ENCODE measurements at regions not wholly inside any gene's neighbourhood (a gene's known extent, or its start where the extent isn't known, plus 50 kb on each side); places are given as distances from the start of the nearest gene placed in this dataset.
"Not testable (repeated sequence)": the region's sequence is repeated elsewhere in the genome, so short reads cannot be mapped to it uniquely, and the experiment has no call there.

DNA sequence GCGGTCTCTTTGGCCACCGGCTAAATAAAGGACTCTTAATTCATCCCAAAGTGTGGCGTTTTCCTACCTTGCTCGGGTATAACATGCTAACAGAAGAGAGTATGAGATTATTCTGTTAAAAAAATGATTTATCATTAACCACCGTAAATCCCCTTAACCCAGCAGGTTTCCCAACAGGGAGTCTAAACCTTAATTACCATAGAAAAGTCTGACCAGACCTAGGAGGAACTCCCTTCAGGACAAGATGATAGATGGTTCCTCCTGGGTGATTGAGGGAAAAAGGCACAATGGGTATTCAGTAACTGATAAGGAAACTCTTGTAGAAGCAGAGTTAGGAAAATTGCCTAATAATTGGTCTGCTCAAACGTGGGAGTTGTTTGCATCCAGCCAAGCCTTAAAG is 193.7 kb downstream of the ZNF737 start:
- Histone ChIP-seq H3K9me3 (ENCODE audit: low read length) (no peaks in the 10 kb centered on the region), H3K27ac (ENCODE audit: low read depth, low read length) (no peak overlapping the region), H3K4me3 (ENCODE audit: low read depth in 1 of 2, low read length in 2 of 2) (no peak overlapping the region), H3K27me3 (ENCODE audit: control insufficient read depth in 1 of 2, insufficient read depth in 2 of 2, low read length in 2 of 2) (no peaks in the 10 kb centered on the region), H3K4me1 (ENCODE audit: insufficient read depth, low read length) (no peaks in the 10 kb centered on the region), H3K36me3 (ENCODE audit: insufficient read depth, low read length) (no peaks in the 10 kb centered on the region), H3K9ac (ENCODE audit: low read length) (no peak overlapping the region)

DNA sequence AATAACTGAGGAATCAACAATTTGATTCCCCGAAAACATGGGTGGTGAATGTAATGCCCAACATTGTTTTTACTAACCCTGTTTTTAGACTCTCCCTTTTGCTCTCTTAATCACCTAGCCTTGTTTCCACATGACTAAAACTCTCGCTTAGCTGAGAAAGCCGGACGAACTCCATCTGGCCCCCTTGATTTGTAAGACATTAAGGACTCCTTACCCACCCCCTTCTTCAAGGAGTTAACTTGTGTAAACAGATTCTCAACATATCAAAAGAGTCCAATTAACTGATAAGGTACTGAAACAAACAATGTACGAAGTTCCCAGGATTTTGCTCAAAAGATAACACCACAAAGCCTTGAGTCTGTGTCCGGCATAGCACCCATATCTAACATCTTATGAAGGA is 194.3 kb downstream of the ZNF737 start:
- not testable (repeated sequence) for H3K4me1 ChIP-seq (ENCODE audit: insufficient read depth, low read length); H3K9me3 ChIP-seq (ENCODE audit: low read length); H3K9ac ChIP-seq (ENCODE audit: low read length)

DNA sequence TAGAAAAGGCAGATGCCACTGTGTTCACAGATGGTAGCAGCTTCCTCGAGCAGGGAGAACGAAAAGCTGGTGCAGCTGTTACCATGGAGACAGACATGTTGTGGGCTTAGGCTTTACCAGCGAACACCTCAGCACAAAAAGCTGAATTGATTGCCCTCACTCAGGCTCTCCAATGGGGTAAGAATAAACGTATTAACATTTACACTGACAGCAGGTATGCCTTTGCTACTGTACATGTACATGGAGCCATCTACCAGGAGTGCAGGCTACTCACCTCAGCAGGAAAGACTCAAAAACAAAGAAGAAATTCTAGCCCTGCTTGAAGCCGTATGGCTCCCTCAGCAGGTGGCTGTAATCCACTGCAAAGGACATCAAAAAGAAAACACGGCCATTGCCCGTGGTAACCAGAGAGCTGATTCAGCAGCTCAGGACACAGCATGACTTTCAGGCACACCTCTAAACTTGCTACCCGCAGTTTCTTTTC is 197.7 kb downstream of the ZNF737 start:
- Histone ChIP-seq H3K27ac (ENCODE audit: low read depth, low read length) (no peak overlapping the region), H3K9me3 (ENCODE audit: low read length) (no peaks in the 10 kb centered on the region), H3K36me3 (ENCODE audit: insufficient read depth, low read length) (no peaks in the 10 kb centered on the region), H3K9ac (ENCODE audit: low read length) (no peak overlapping the region), H3K4me3 (ENCODE audit: low read depth in 1 of 2, low read length in 2 of 2) (no peak overlapping the region), H3K27me3 (ENCODE audit: control insufficient read depth in 1 of 2, insufficient read depth in 2 of 2, low read length in 2 of 2) (no peaks in the 10 kb centered on the region), H3K4me1 (ENCODE audit: insufficient read depth, low read length) (peaks cover 9% of the 10 kb centered on the region)

More for the DNA sequence above, 194.3 kb downstream of the ZNF737 start:
- H3K27me3 ChIP-seq (ENCODE audit: control insufficient read depth in 1 of 2, insufficient read depth in 2 of 2, low read length in 2 of 2); H3K36me3 ChIP-seq (ENCODE audit: insufficient read depth, low read length); H3K4me3 ChIP-seq (ENCODE audit: low read depth in 1 of 2, low read length in 2 of 2); H3K27ac ChIP-seq (ENCODE audit: low read depth, low read length): not testable (repeated sequence)

DNA sequence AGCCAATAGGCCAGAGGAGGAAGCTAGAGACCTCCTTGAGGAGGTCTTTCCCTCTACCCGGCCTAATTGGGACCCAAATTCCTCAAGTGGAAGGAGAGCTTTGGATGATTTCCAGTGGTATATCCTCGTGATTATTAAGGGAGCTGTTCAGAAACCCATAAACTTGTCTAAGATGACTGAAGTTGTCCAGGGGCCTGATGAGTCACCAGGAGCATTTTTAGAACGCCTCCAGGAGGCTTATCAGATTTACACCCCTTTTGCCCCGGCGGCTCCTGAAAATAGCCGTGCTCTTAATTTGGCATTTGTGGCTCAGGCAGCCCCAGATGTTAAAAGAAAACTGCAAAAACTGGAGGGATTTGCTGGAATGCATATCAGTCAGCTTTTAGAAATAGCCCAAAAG is 198.1 kb downstream of the ZNF486 start:
- Histone ChIP-seq H3K36me3 (ENCODE audit: insufficient read depth, low read length) (no peaks in the 10 kb centered on the region), H3K27ac (ENCODE audit: low read depth, low read length) (no peak overlapping the region), H3K4me1 (ENCODE audit: insufficient read depth, low read length) (peaks cover 9% of the 10 kb centered on the region), H3K9ac (ENCODE audit: low read length) (no peak overlapping the region), H3K4me3 (ENCODE audit: low read depth in 1 of 2, low read length in 2 of 2) (no peak overlapping the region), H3K27me3 (ENCODE audit: control insufficient read depth in 1 of 2, insufficient read depth in 2 of 2, low read length in 2 of 2) (no peaks in the 10 kb centered on the region), H3K9me3 (ENCODE audit: low read length) (no peaks in the 10 kb centered on the region)

DNA sequence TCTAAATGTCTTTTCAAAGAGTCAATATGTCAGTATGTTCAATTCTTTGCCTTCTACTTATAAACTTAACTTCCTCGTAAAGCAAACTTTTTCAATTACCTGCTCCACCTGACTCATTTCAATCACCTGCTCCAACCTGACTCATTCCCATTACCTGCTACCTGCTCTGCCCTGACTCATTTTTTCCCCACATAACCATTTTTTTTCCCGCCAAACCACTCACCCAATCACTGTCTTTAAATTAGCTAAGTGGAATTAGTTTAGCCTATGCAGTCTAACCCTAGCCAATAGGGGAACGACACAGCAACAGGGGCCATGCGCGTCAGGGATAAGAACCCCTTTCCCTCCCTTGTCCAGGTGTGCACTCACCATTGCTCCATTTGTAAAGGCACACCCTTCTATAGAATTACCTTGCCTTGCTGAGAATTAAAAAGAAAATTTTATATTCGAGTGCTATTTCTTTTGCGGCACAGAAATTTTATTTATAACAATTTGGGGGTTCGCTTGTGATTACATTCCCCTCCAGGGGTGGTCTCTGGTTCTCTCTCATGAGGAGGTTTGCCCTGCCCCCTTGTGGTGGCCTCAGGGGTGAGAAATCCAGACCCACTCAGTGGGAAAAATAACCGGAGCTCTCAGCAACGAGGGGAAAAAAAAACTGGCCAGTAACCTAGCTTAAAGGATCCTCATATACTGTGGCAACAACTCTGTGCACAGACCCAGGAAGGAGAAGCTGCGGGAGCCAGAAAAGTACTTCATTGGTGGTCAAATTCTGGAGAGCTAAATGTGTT is 193.1 kb downstream of the ZNF486 start:
- H3K9me3 ChIP-seq (ENCODE audit: low read length), result no peaks in the 10 kb centered on the region
- H3K27me3 ChIP-seq (ENCODE audit: control insufficient read depth in 1 of 2, insufficient read depth in 2 of 2, low read length in 2 of 2), result no peaks in the 10 kb centered on the region
- H3K4me1 ChIP-seq (ENCODE audit: insufficient read depth, low read length), result no peaks in the 10 kb centered on the region
- H3K36me3 ChIP-seq (ENCODE audit: insufficient read depth, low read length), result no peaks in the 10 kb centered on the region
- no peak overlapping the region for H3K27ac ChIP-seq (ENCODE audit: low read depth, low read length)
- no peak overlapping the region for H3K4me3 ChIP-seq (ENCODE audit: low read depth in 1 of 2, low read length in 2 of 2)
- no peak overlapping the region for H3K9ac ChIP-seq (ENCODE audit: low read length)

DNA sequence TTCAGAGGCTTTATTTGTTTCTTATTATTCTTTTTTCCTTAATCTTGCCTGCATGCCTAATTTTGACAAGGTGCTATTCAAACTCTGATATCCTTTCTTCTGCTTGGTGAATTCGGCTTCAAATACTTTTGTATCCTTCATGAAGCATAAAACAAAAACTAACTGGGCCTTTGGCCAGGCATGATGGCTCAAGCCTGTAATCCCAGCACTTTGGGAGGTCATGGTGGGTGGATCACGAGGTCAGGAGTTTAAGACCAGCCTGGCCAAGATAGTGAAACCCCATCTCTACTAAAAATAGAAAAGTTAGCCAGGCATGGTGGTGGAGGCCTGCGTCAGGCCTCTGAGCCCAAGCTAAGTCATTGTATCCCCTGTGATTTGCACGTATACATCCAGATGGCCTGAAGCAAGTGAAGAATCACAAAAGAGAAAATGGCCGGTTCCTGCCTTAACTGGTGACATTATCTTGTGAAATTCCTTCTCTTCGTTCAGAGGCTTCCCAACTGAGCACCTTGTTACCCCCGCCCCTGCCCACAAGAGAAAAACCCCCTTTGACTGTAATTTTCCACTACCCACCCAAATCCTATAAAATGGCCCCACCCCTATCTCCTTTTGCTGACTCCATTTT is 191.9 kb downstream of the ZNF486 start:
- not testable (repeated sequence) for H3K9ac ChIP-seq (ENCODE audit: low read length); H3K27ac ChIP-seq (ENCODE audit: low read depth, low read length); H3K27me3 ChIP-seq (ENCODE audit: control insufficient read depth in 1 of 2, insufficient read depth in 2 of 2, low read length in 2 of 2); H3K9me3 ChIP-seq (ENCODE audit: low read length); H3K4me3 ChIP-seq (ENCODE audit: low read depth in 1 of 2, low read length in 2 of 2); H3K4me1 ChIP-seq (ENCODE audit: insufficient read depth, low read length); H3K36me3 ChIP-seq (ENCODE audit: insufficient read depth, low read length)

DNA sequence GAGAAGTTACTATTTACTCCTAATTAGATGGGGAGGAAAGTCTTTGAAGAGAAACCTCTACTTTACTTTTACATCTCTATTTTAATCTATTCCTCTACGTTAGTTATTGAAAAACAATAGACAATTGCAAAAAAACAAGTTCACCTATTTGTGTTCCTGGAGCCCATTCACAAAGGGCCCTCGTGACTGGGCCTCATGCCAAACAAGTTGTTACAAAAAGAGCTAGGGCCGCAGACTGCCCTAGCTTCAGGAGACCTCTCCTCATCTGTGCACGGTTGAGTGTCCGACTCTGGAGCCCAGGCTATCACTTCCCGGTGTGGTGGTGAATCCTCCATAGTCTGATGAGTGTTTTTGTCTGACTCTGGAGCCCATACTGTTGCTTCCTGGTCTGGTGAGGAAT is 190.9 kb downstream of the ZNF486 start:
- no peaks in the 10 kb centered on the region for H3K9me3 ChIP-seq (ENCODE audit: low read length)
- no peak overlapping the region for H3K27ac ChIP-seq (ENCODE audit: low read depth, low read length)

DNA sequence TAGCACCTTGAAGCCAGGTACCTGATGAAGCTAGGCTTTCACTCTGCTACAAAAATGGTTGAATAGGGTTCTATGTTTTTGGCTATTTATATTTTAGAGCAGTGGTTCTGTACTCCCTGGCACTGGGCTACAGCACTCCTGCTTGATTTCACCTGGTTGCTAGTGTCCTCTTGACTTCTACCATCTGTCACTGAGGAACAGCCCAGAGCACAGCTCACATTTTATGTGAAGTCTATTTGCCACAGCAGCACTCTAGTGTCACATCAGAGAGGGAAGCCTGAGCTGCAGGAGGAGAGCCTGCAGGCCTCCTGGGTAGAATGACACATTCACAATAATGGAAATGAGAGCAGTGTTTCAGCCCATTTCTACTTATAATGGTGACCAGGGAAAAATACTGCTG is 184.2 kb downstream of the ZNF486 start:
- no peak overlapping the region for H3K9ac ChIP-seq (ENCODE audit: low read length)
- no peaks in the 10 kb centered on the region for H3K9me3 ChIP-seq (ENCODE audit: low read length)
- H3K27ac ChIP-seq (ENCODE audit: low read depth, low read length), result no peak overlapping the region
- no peaks in the 10 kb centered on the region for H3K4me1 ChIP-seq (ENCODE audit: insufficient read depth, low read length)
- H3K36me3 ChIP-seq (ENCODE audit: insufficient read depth, low read length), result no peaks in the 10 kb centered on the region
- H3K4me3 ChIP-seq (ENCODE audit: low read depth in 1 of 2, low read length in 2 of 2), result no peak overlapping the region
- H3K27me3 ChIP-seq (ENCODE audit: control insufficient read depth in 1 of 2, insufficient read depth in 2 of 2, low read length in 2 of 2), result no peaks in the 10 kb centered on the region

More for the DNA sequence above, 190.9 kb downstream of the ZNF486 start:
- Histone ChIP-seq H3K27me3 (ENCODE audit: control insufficient read depth in 1 of 2, insufficient read depth in 2 of 2, low read length in 2 of 2) (no peaks in the 10 kb centered on the region), H3K9ac (ENCODE audit: low read length) (no peak overlapping the region), H3K4me1 (ENCODE audit: insufficient read depth, low read length) (no peaks in the 10 kb centered on the region), H3K36me3 (ENCODE audit: insufficient read depth, low read length) (no peaks in the 10 kb centered on the region), H3K4me3 (ENCODE audit: low read depth in 1 of 2, low read length in 2 of 2) (no peak overlapping the region)

DNA sequence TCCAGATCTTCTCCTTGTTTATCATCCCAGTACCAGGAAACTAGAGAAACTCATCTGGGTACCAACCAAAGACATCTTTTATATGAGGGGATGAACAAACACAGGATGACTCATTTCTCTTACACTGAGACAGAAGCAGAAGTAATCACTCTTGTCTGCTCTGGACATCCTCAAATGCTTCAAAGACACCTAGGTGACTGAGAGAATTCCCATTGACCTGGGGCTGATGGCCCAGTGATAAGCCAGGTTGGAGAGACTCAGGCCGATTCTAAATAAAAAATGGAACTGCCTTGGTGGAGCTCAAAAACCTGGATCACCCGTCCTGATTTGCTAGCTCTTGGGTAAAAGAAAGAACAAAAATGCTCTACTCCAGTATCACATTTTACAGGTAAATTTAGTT is 182.2 kb downstream of the ZNF486 start:
- no peaks in the 10 kb centered on the region for H3K27me3 ChIP-seq (ENCODE audit: control insufficient read depth in 1 of 2, insufficient read depth in 2 of 2, low read length in 2 of 2)
- H3K9me3 ChIP-seq (ENCODE audit: low read length), result no peaks in the 10 kb centered on the region
- no peak overlapping the region for H3K4me3 ChIP-seq (ENCODE audit: low read depth in 1 of 2, low read length in 2 of 2)
- no peak overlapping the region for H3K9ac ChIP-seq (ENCODE audit: low read length)
- no peaks in the 10 kb centered on the region for H3K36me3 ChIP-seq (ENCODE audit: insufficient read depth, low read length)
- H3K4me1 ChIP-seq (ENCODE audit: insufficient read depth, low read length), result no peaks in the 10 kb centered on the region
- no peak overlapping the region for H3K27ac ChIP-seq (ENCODE audit: low read depth, low read length)

DNA sequence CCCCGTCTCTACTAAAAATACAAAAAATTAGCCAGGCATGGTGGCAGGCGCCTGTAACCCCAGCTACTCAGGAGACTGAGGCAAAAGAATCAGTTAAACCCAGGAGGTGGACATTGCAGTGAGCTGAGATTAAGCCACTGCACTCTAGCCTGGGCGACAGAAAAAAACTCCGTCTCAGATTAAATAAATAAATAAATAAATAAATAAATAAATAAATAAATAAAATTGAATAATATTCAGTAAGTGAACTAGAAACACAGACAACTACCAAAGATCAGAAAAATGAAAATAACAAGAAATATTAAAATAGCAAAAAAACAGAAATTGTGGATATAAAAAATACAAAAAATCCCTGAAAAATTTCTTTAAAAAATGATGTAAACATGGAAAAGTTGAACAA is 172.4 kb downstream of the ZNF486 start:
- no peak overlapping the region for H3K27ac ChIP-seq (ENCODE audit: low read depth, low read length)
- no peak overlapping the region for H3K4me3 ChIP-seq (ENCODE audit: low read depth in 1 of 2, low read length in 2 of 2)
- H3K27me3 ChIP-seq (ENCODE audit: control insufficient read depth in 1 of 2, insufficient read depth in 2 of 2, low read length in 2 of 2), result no peaks in the 10 kb centered on the region
- no peak overlapping the region for H3K9ac ChIP-seq (ENCODE audit: low read length)
- H3K36me3 ChIP-seq (ENCODE audit: insufficient read depth, low read length), result no peaks in the 10 kb centered on the region
- no peaks in the 10 kb centered on the region for H3K9me3 ChIP-seq (ENCODE audit: low read length)
- no peaks in the 10 kb centered on the region for H3K4me1 ChIP-seq (ENCODE audit: insufficient read depth, low read length)

DNA sequence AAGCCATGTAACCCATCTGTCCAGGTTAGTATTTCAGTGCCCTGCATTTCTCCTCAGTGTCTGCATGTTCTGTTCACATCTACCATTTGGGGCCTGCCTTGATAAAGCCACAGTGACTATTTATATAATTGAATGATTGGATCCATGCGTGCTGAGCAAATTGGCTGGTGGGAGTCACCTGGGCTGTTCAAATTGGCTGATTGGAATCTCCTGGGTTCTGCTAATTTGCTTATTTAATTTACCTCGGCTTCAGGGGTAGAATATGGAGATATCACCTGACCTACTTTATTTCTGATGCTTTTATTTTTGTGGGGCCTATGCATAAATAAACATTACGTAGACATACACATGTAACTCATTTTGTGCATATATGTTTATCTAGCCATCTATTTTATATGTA is 167.7 kb downstream of the ZNF486 start:
- Histone ChIP-seq H3K4me1 (ENCODE audit: insufficient read depth, low read length) (no peaks in the 10 kb centered on the region), H3K9me3 (ENCODE audit: low read length) (no peaks in the 10 kb centered on the region), H3K27ac (ENCODE audit: low read depth, low read length) (no peak overlapping the region), H3K27me3 (ENCODE audit: control insufficient read depth in 1 of 2, insufficient read depth in 2 of 2, low read length in 2 of 2) (no peaks in the 10 kb centered on the region), H3K36me3 (ENCODE audit: insufficient read depth, low read length) (no peaks in the 10 kb centered on the region), H3K4me3 (ENCODE audit: low read depth in 1 of 2, low read length in 2 of 2) (no peak overlapping the region), H3K9ac (ENCODE audit: low read length) (no peak overlapping the region)

DNA sequence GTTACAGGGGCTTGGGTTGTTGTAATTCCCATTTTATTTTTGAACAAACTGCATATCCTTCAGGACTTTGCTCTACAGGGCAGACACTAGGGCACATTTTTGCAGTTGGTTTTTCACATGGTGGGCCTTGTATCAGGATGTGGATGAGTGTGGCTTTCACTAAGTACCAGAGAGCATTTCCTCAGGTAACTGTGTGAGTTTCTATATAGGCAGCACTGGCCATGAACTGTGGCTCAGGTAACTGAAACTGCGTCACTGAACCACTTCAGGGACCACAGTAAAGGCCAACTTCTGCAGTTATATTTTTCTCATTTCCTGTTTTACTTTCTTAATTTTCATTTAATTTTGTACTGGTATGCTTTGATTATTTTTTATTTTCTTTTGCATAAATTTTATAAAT is 166.5 kb downstream of the ZNF486 start:
- Histone ChIP-seq H3K4me1 (ENCODE audit: insufficient read depth, low read length) (no peaks in the 10 kb centered on the region), H3K4me3 (ENCODE audit: low read depth in 1 of 2, low read length in 2 of 2) (no peak overlapping the region), H3K27ac (ENCODE audit: low read depth, low read length) (no peak overlapping the region), H3K9me3 (ENCODE audit: low read length) (no peaks in the 10 kb centered on the region), H3K36me3 (ENCODE audit: insufficient read depth, low read length) (no peaks in the 10 kb centered on the region), H3K9ac (ENCODE audit: low read length) (no peak overlapping the region), H3K27me3 (ENCODE audit: control insufficient read depth in 1 of 2, insufficient read depth in 2 of 2, low read length in 2 of 2) (no peaks in the 10 kb centered on the region)

Data from muscle layer of colon (tissue), 2 donors.